SK-N-SH (cell line): ENCODE measurements at regions not wholly inside any gene's neighbourhood (a gene's known extent, or its start where the extent isn't known, plus 50 kb on each side); places are given as distances from the start of the nearest gene placed in this dataset.

ENCODE experiments used
- TCF12 ChIP-seq: IDR thresholded peaks from 2 replicates; pipeline ENCODE4 v1.4.0; 2012
- TF ChIP-seq, protein P1 (sequence below): fragments of 200-600 bp; sonication (generic); IDR thresholded peaks from 2 replicates; pipeline ENCODE4 v1.6.1; 2017; ENCODE audit warnings: antibody characterized with exemption, mild to moderate bottlenecking, moderate library complexity

DNA sequence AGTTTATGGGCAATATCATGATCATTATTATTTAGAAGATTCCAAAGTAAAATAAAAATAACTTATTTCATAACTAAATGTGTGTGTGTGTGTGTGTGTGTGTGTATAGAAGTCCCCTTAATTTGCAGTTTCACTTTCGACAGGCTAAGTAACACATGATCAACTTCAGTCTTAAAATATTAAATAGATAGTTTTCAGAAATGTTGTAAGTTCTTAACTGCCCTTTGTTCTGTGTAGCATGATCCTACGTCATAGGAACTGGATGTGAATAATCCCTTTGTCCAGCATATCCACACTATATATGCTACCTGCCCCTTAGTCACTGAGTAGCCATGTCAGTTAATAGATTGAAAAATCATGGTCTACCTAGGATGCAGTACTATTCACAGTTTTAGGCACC is 1863.5 kb upstream of the PCDH20 start:
- TF ChIP-seq, protein P1, sequence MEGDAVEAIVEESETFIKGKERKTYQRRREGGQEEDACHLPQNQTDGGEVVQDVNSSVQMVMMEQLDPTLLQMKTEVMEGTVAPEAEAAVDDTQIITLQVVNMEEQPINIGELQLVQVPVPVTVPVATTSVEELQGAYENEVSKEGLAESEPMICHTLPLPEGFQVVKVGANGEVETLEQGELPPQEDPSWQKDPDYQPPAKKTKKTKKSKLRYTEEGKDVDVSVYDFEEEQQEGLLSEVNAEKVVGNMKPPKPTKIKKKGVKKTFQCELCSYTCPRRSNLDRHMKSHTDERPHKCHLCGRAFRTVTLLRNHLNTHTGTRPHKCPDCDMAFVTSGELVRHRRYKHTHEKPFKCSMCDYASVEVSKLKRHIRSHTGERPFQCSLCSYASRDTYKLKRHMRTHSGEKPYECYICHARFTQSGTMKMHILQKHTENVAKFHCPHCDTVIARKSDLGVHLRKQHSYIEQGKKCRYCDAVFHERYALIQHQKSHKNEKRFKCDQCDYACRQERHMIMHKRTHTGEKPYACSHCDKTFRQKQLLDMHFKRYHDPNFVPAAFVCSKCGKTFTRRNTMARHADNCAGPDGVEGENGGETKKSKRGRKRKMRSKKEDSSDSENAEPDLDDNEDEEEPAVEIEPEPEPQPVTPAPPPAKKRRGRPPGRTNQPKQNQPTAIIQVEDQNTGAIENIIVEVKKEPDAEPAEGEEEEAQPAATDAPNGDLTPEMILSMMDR = no peak
- no peak for TF ChIP-seq TCF12
